Fibroblast of lung (primary cell): ENCODE measurements at regions not wholly inside any gene's neighbourhood (a gene's known extent, or its start where the extent isn't known, plus 50 kb on each side); places are given as distances from the start of the nearest gene placed in this dataset.

Experiments
- DNase-seq, 2 donors: peaks; one replicate each; pipeline versions ENCODE4 v3.0.0 to v3.0.0-alpha.2; 2010; ENCODE audit warnings: low read depth in 2 of 2
- H2AFZ ChIP-seq: 2 replicates; pipeline ENCODE4 v1.5.1; 2012; ENCODE audit warnings: low read length, control low read depth, inconsistent platforms
- H3K27ac ChIP-seq: 2 replicates; pipeline ENCODE4 v1.5.1; 2011; ENCODE audit warnings: low read length, control low read depth; ENCODE audit not compliant: insufficient read depth
- H3K27me3 ChIP-seq: 2 replicates; pipeline ENCODE4 v1.5.1; 2011; ENCODE audit warnings: mild to moderate bottlenecking, low read length; ENCODE audit not compliant: control insufficient read depth, insufficient read depth
- H3K36me3 ChIP-seq: 2 replicates; pipeline ENCODE4 v1.5.1; 2011; ENCODE audit warnings: low read length; ENCODE audit not compliant: control insufficient read depth, insufficient read depth
- H3K4me1 ChIP-seq: 2 replicates; pipeline ENCODE4 v1.5.1; 2011; ENCODE audit warnings: low read length; ENCODE audit not compliant: control insufficient read depth, insufficient read depth; ENCODE audit errors: extremely low read depth
- H3K4me2 ChIP-seq: 2 replicates; pipeline ENCODE4 v1.5.1; 2011; ENCODE audit warnings: low read length, control low read depth; ENCODE audit not compliant: insufficient read depth; ENCODE audit errors: extremely low read depth
- H3K4me3 ChIP-seq, 4 experiments: fragments of 200-600 bp in 1 of 4; sonication (generic) in 1 of 4; replicated peaks in 1 of 4; 2 replicates each; pipeline ENCODE4 v1.5.1; 2011 to 2016; ENCODE audit warnings: low read length in 4 of 4, low read depth in 3 of 4, mild to moderate bottlenecking in 3 of 4, control low read depth in 2 of 4, inconsistent platforms in 1 of 4, mixed read lengths in 1 of 4; ENCODE audit not compliant: insufficient read depth in 1 of 4; ENCODE audit errors: control extremely low read depth in 1 of 4
- H3K79me2 ChIP-seq: 2 replicates; pipeline ENCODE4 v1.5.1; 2012; ENCODE audit warnings: mild to moderate bottlenecking, low read length, inconsistent platforms; ENCODE audit not compliant: control insufficient read depth, insufficient read depth
- H3K9ac ChIP-seq: 2 replicates; pipeline ENCODE4 v1.5.1; 2011; ENCODE audit warnings: mild to moderate bottlenecking, low read length, control low read depth; ENCODE audit not compliant: insufficient read depth
- H3K9me3 ChIP-seq: 2 replicates; pipeline ENCODE4 v1.5.1; 2012; ENCODE audit warnings: low read depth, low read length; ENCODE audit not compliant: control insufficient read depth, insufficient read depth
- H4K20me1 ChIP-seq: 2 replicates; pipeline ENCODE4 v1.5.1; 2011; ENCODE audit warnings: low read length; ENCODE audit not compliant: control insufficient read depth, insufficient read depth; ENCODE audit errors: extremely low read depth
- EZH2 ChIP-seq: IDR thresholded peaks from 2 replicates; pipeline ENCODE4 v1.5.1; 2012; ENCODE audit warnings: low read length, control low read depth, mild to moderate bottlenecking; ENCODE audit errors: missing control alignments
- TF ChIP-seq, protein P1 (sequence below), 2 donors: IDR thresholded peaks in 1 of 2; conservative IDR thresholded peaks in 1 of 2; 1 replicate in 1 of 2; 2 replicates in 1 of 2; pipeline ENCODE4 v1.5.1; 2011 to 2012; ENCODE audit warnings: low read length in 2 of 2, control low read depth in 1 of 2, inconsistent platforms in 1 of 2, low read depth in 1 of 2, mild to moderate bottlenecking in 1 of 2

DNA sequence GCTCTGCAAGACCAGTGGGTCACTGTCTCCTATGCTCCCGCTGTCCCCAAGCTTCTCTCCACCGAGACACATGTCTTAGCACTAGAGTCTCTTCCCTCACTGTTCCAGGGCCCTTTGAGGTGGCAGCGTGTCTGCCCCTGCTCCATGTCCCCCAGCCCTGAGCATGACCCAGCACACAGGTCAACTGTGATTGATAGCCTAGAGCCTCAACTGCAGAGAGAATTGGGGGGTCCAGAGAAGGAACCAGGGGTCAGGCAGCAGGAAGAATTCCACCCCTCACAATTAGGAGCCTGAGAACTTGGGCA, 54.6 kb upstream of the ODC1 start:
- no peaks in the 10 kb centered on the region for H4K20me1 ChIP-seq
- H3K9ac ChIP-seq = no peak overlapping the region
- H3K36me3 ChIP-seq = no peaks in the 10 kb centered on the region
- H3K27me3 ChIP-seq = peaks cover 9% of the 10 kb centered on the region
- no peak overlapping the region for H2AFZ ChIP-seq
- no peaks in the 10 kb centered on the region for H3K4me1 ChIP-seq
- TF ChIP-seq EZH2 = no peak
- TF ChIP-seq, protein P1, sequence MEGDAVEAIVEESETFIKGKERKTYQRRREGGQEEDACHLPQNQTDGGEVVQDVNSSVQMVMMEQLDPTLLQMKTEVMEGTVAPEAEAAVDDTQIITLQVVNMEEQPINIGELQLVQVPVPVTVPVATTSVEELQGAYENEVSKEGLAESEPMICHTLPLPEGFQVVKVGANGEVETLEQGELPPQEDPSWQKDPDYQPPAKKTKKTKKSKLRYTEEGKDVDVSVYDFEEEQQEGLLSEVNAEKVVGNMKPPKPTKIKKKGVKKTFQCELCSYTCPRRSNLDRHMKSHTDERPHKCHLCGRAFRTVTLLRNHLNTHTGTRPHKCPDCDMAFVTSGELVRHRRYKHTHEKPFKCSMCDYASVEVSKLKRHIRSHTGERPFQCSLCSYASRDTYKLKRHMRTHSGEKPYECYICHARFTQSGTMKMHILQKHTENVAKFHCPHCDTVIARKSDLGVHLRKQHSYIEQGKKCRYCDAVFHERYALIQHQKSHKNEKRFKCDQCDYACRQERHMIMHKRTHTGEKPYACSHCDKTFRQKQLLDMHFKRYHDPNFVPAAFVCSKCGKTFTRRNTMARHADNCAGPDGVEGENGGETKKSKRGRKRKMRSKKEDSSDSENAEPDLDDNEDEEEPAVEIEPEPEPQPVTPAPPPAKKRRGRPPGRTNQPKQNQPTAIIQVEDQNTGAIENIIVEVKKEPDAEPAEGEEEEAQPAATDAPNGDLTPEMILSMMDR (conservative IDR thresholded peaks at IDR 0.05 in 1 of 2, IDR thresholded peaks at IDR 0.05 in 1 of 2; ENCODE audit: low read depth in 1 of 2, low read length in 2 of 2) = no peak
- H3K9me3 ChIP-seq = no peaks in the 10 kb centered on the region
- H3K27ac ChIP-seq = no peak overlapping the region
- DNase-seq = no peak
- no peak overlapping the region for H3K4me2 ChIP-seq
- H3K79me2 ChIP-seq = no peaks in the 10 kb centered on the region
- H3K4me3 ChIP-seq = no peak overlapping the region

DNA sequence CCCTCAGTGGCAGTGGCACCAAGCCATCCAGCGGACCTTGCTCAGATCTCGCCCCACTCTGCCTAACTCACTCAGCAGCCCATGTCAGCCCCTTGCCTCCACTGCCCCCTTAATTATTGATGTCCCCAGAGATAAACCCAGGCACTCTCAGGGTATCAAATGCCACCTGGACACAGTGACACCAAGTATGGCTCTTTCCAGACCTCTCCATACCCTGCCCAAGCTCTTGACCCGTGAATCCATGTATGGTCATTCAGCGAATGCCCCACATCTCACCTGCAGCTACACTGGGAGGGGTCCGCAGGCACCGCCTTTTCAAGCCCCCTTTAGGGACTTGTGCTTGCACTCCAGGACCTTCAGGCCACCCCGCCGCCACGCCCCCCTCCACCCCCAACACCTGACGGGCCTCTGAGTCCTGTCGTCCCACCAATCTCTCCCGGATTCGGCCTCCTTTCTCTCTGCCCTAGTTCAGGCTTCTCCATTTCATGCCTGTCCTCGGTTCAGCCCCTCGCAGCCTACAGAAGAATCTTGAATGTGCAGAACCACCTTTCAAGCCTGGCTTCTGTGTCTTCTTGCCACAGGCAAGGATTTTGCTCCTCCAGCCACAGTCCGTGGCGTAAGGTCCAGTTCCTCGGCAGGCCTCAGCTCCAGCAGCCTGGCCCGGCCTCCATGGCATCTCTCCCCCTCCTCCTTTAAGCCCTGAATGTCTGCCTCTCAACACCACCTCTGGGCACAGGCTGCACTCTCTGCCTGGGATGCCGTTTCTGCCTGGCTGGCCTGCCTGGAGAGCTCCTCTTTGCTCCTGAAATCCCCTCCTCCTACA, 54.1 kb upstream of the ODC1 start:
- no peak overlapping the region for H3K27ac ChIP-seq
- H2AFZ ChIP-seq = no peak overlapping the region
- no peaks in the 10 kb centered on the region for H3K9me3 ChIP-seq
- no peak overlapping the region for H3K4me2 ChIP-seq
- H3K27me3 ChIP-seq = peaks cover 9% of the 10 kb centered on the region
- no peaks in the 10 kb centered on the region for H3K36me3 ChIP-seq
- H3K9ac ChIP-seq = no peak overlapping the region
- no peaks in the 10 kb centered on the region for H3K4me1 ChIP-seq
- no peak for DNase-seq
- no peaks in the 10 kb centered on the region for H3K79me2 ChIP-seq
- no peak overlapping the region for H3K4me3 ChIP-seq
- no peaks in the 10 kb centered on the region for H4K20me1 ChIP-seq
- TF ChIP-seq, protein P1 (conservative IDR thresholded peaks at IDR 0.05 in 1 of 2, IDR thresholded peaks at IDR 0.05 in 1 of 2; ENCODE audit: low read depth in 1 of 2, low read length in 2 of 2) = no peak
- no peak for TF ChIP-seq EZH2

DNA sequence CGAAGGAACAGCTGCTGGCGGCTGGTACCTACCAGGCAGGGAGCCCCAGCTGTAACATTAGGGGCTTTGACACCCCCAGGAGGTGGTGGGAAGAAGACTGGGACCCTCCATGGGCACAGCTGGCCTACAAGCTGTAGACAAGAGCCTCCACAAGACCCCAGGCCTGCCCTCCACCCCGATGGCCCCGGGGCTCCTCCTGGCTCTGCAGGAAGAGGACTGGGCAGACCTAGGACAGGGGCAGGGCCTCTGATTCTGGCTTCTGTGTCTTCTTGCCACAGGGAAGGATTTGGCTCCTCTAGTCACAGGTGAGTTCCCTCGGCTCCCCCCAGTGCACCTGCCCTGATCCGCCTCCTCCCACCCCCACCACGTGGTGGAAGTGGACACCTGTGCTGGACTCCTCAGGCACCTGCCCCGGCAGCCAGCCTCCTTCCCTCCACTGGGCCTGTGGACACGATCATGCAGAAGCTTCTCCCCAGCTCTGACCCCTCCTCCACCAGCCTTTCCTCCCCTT, 53.4 kb upstream of the ODC1 start:
- no peak overlapping the region for H3K4me3 ChIP-seq
- DNase-seq = no peak
- H3K79me2 ChIP-seq = no peaks in the 10 kb centered on the region
- H3K27me3 ChIP-seq = peaks cover 14% of the 10 kb centered on the region
- H3K4me1 ChIP-seq = no peaks in the 10 kb centered on the region
- TF ChIP-seq, protein P1 (conservative IDR thresholded peaks at IDR 0.05 in 1 of 2, IDR thresholded peaks at IDR 0.05 in 1 of 2; ENCODE audit: low read depth in 1 of 2, low read length in 2 of 2) = no peak
- no peak for TF ChIP-seq EZH2
- H3K4me2 ChIP-seq = no peak overlapping the region
- H4K20me1 ChIP-seq = no peaks in the 10 kb centered on the region
- no peaks in the 10 kb centered on the region for H3K9me3 ChIP-seq
- H3K9ac ChIP-seq = no peak overlapping the region
- no peaks in the 10 kb centered on the region for H3K36me3 ChIP-seq
- H3K27ac ChIP-seq = no peak overlapping the region
- no peak overlapping the region for H2AFZ ChIP-seq
